ENCODE measurements at regions not wholly inside any gene's neighbourhood (a gene's known extent, or its start where the extent isn't known, plus 50 kb on each side); places are given as distances from the start of the nearest gene placed in this dataset.

GRCh38 chr13:65642996-65643395 lies 1587.1 kb downstream of the PCDH9 start:
- TF ChIP-seq, protein P1, sequence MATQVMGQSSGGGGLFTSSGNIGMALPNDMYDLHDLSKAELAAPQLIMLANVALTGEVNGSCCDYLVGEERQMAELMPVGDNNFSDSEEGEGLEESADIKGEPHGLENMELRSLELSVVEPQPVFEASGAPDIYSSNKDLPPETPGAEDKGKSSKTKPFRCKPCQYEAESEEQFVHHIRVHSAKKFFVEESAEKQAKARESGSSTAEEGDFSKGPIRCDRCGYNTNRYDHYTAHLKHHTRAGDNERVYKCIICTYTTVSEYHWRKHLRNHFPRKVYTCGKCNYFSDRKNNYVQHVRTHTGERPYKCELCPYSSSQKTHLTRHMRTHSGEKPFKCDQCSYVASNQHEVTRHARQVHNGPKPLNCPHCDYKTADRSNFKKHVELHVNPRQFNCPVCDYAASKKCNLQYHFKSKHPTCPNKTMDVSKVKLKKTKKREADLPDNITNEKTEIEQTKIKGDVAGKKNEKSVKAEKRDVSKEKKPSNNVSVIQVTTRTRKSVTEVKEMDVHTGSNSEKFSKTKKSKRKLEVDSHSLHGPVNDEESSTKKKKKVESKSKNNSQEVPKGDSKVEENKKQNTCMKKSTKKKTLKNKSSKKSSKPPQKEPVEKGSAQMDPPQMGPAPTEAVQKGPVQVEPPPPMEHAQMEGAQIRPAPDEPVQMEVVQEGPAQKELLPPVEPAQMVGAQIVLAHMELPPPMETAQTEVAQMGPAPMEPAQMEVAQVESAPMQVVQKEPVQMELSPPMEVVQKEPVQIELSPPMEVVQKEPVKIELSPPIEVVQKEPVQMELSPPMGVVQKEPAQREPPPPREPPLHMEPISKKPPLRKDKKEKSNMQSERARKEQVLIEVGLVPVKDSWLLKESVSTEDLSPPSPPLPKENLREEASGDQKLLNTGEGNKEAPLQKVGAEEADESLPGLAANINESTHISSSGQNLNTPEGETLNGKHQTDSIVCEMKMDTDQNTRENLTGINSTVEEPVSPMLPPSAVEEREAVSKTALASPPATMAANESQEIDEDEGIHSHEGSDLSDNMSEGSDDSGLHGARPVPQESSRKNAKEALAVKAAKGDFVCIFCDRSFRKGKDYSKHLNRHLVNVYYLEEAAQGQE (IDR thresholded peaks at IDR 0.05; ENCODE audit: unreplicated experiment) = no peak
- TF ChIP-seq, protein P2, sequence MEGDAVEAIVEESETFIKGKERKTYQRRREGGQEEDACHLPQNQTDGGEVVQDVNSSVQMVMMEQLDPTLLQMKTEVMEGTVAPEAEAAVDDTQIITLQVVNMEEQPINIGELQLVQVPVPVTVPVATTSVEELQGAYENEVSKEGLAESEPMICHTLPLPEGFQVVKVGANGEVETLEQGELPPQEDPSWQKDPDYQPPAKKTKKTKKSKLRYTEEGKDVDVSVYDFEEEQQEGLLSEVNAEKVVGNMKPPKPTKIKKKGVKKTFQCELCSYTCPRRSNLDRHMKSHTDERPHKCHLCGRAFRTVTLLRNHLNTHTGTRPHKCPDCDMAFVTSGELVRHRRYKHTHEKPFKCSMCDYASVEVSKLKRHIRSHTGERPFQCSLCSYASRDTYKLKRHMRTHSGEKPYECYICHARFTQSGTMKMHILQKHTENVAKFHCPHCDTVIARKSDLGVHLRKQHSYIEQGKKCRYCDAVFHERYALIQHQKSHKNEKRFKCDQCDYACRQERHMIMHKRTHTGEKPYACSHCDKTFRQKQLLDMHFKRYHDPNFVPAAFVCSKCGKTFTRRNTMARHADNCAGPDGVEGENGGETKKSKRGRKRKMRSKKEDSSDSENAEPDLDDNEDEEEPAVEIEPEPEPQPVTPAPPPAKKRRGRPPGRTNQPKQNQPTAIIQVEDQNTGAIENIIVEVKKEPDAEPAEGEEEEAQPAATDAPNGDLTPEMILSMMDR (conservative IDR thresholded peaks at IDR 0.05; ENCODE audit: low read depth in 2 of 2) = no peak
- TF ChIP-seq POLR2AphosphoS5 (IDR thresholded peaks at IDR 0.05; ENCODE audit: low read depth) (no peak), EZH2 (IDR thresholded peaks at IDR 0.05; ENCODE audit: low read depth, unreplicated experiment) (no peak), CREB1 (CRISPR knock-in tag; IDR thresholded peaks at IDR 0.05; ENCODE audit: low read depth) (no peak), ZNF114 (CRISPR knock-in tag; IDR thresholded peaks at IDR 0.05) (no peak), ZNF462 (CRISPR knock-in tag; IDR thresholded peaks at IDR 0.05) (no peak)

All from GM23338 (cell line).